ENCODE measurements at regions not wholly inside any gene's neighbourhood (a gene's known extent, or its start where the extent isn't known, plus 50 kb on each side); places are given as distances from the start of the nearest gene placed in this dataset.

DNA sequence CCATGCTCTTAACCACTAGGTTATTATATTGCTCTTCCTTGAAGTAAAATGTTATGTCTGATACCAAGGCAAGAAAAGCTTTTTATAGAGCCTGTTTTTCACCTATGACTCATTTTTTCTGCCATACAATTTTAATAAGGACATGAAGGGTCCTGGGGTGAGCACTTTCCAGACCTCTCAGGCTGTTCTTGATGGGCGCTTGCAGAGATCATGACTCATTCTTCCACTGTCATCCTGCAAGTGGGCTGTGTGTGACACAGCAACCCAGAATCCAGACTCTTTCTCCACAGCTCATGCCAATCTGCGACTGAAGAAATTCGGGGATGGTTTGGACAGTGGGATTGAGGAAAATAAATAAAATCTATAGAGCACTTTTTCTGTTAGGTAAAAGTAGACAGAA, 506.7 kb upstream of the NBEA start:
- H3K9me3 ChIP-seq (ENCODE audit: control insufficient read depth in 1 of 2, low read length in 2 of 2): no peaks in the 10 kb centered on the region
- H3K36me3 ChIP-seq (ENCODE audit: control insufficient read depth in 1 of 2, insufficient read depth in 2 of 2, low read length in 2 of 2): no peaks in the 10 kb centered on the region
- H3K9ac ChIP-seq (ENCODE audit: low read depth in 1 of 2, low read length in 2 of 2): no peak overlapping the region
- no peak overlapping the region for H3K4me3 ChIP-seq (ENCODE audit: low read depth in 1 of 2, low read length in 2 of 2)
- no peaks in the 10 kb centered on the region for H3K27me3 ChIP-seq (ENCODE audit: control insufficient read depth in 1 of 2, insufficient read depth in 2 of 2, low read length in 2 of 2)
- no peak overlapping the region for H3K27ac ChIP-seq (ENCODE audit: low read depth, low read length)
- no peaks in the 10 kb centered on the region for H3K4me1 ChIP-seq (ENCODE audit: control insufficient read depth in 1 of 2, insufficient read depth in 2 of 2, low read length in 2 of 2)

DNA sequence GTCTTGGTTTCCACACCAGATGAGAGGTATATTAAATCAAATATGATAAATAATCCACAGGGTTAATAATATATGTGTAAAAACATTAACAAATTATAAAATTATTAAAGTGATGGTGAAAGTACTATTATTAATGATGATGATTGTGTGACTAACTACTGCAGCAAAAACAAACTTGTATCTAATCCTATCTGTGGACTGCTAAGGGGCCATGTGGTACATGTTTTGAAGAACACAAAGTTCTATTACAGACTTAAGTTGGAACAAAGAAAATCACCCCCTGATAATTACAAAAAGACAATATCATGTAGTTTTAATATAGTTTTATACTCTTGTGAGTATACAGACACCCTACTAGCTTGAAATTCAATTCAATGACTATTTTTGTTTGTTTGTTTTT, 504.2 kb upstream of the NBEA start:
- Histone ChIP-seq H3K4me1 (ENCODE audit: control insufficient read depth in 1 of 2, insufficient read depth in 2 of 2, low read length in 2 of 2) (no peaks in the 10 kb centered on the region), H3K36me3 (ENCODE audit: control insufficient read depth in 1 of 2, insufficient read depth in 2 of 2, low read length in 2 of 2) (no peaks in the 10 kb centered on the region), H3K9me3 (ENCODE audit: control insufficient read depth in 1 of 2, low read length in 2 of 2) (no peaks in the 10 kb centered on the region), H3K4me3 (ENCODE audit: low read depth in 1 of 2, low read length in 2 of 2) (no peak overlapping the region), H3K9ac (ENCODE audit: low read depth in 1 of 2, low read length in 2 of 2) (no peak overlapping the region), H3K27me3 (ENCODE audit: control insufficient read depth in 1 of 2, insufficient read depth in 2 of 2, low read length in 2 of 2) (no peaks in the 10 kb centered on the region), H3K27ac (ENCODE audit: low read depth, low read length) (no peak overlapping the region)

DNA sequence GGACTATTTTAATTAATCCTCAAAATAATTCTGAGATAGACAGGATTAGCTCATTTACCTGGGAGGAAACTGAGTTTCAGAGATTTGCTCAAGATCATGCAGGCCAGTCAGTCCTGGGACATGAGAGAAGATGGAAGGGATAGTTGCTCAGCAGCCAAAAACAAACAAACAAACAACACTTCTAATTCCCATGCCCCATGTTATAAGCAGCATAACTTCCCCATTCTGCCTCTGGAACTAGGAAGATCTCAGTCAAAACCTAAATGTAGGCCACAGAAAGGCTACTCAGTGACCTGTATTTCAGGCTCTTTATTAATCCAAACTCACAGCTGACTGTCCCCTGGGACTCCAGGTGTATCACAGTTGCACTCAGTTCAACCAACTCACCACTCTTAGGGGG, 489.2 kb upstream of the NBEA start:
- no peaks in the 10 kb centered on the region for H3K36me3 ChIP-seq (ENCODE audit: control insufficient read depth in 1 of 2, insufficient read depth in 2 of 2, low read length in 2 of 2)
- H3K4me1 ChIP-seq (ENCODE audit: control insufficient read depth in 1 of 2, insufficient read depth in 2 of 2, low read length in 2 of 2): no peaks in the 10 kb centered on the region
- no peaks in the 10 kb centered on the region for H3K9me3 ChIP-seq (ENCODE audit: control insufficient read depth in 1 of 2, low read length in 2 of 2)
- no peak overlapping the region for H3K27ac ChIP-seq (ENCODE audit: low read depth, low read length)
- H3K4me3 ChIP-seq (ENCODE audit: low read depth in 1 of 2, low read length in 2 of 2): no peak overlapping the region
- H3K9ac ChIP-seq (ENCODE audit: low read depth in 1 of 2, low read length in 2 of 2): no peak overlapping the region
- no peaks in the 10 kb centered on the region for H3K27me3 ChIP-seq (ENCODE audit: control insufficient read depth in 1 of 2, insufficient read depth in 2 of 2, low read length in 2 of 2)

DNA sequence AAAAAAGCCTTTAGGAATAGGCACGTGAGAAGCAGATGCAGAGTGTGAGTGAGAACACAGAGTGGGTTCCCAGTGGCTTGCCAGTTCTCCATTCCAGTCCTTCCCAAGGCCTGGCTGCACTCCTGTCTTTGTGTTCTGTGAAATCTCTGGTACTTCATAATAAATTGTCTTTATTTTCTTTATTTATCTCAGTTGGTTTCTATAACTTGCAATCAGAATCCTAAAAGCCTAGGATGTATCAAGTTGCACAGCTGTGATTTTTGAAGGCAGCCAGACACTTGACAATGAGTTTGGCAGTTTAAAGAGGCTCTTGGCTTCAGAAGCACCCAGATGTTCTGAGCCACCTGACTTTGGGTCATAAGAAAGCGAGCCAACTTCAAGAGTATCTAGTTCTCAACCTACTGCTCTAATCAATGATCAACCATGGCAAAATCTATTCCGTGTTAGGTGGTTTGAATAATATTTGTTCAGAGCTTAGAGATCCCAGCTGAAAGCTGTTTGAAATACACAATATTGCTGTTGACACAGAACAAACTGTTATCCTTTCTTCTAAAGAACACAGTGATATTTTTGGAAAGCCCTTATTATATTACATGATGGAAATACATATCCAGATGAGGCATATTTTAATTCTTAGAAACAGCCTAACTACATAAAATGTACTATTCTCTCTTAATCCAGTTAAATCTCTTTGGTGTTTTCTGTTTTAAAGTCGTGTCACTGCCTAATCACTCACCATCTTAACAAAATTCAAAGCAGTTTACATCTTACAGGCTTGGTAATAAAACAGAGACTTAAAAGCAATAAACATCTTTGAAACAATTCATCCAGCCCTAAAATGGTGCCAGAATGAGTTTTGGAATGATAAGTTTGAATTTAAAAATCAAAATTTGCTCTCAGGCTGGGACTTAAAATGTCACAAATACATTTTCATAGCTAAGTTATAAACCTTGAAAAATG, 483.0 kb upstream of the NBEA start:
- H3K4me1 ChIP-seq (ENCODE audit: control insufficient read depth in 1 of 2, insufficient read depth in 2 of 2, low read length in 2 of 2): no peaks in the 10 kb centered on the region
- H3K27ac ChIP-seq (ENCODE audit: low read depth, low read length): no peak overlapping the region
- H3K9me3 ChIP-seq (ENCODE audit: control insufficient read depth in 1 of 2, low read length in 2 of 2): no peaks in the 10 kb centered on the region
- H3K27me3 ChIP-seq (ENCODE audit: control insufficient read depth in 1 of 2, insufficient read depth in 2 of 2, low read length in 2 of 2): no peaks in the 10 kb centered on the region
- no peak overlapping the region for H3K9ac ChIP-seq (ENCODE audit: low read depth in 1 of 2, low read length in 2 of 2)
- H3K4me3 ChIP-seq (ENCODE audit: low read depth in 1 of 2, low read length in 2 of 2): no peak overlapping the region
- no peaks in the 10 kb centered on the region for H3K36me3 ChIP-seq (ENCODE audit: control insufficient read depth in 1 of 2, insufficient read depth in 2 of 2, low read length in 2 of 2)

DNA sequence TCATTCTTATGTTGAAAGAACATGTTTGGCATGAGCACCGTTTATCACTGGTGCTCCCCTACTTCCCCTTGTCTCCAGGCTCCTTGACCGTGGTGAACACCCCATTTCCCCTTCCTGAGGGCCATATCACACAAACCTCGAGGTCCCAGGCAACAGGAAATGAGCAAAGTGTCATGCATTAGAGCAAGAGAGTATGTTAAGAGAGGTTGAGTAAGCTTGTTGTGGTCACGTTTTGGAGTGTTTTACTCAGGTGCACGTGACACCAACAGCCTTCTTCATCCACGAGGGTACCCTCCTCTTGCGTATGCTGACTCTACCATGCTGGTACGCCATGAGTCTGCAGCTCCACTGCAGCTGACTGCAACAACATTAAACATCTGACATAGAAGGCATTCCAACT, 482.2 kb upstream of the NBEA start:
- Histone ChIP-seq H3K9me3 (ENCODE audit: control insufficient read depth in 1 of 2, low read length in 2 of 2) (no peaks in the 10 kb centered on the region), H3K9ac (ENCODE audit: low read depth in 1 of 2, low read length in 2 of 2) (no peak overlapping the region), H3K4me1 (ENCODE audit: control insufficient read depth in 1 of 2, insufficient read depth in 2 of 2, low read length in 2 of 2) (no peaks in the 10 kb centered on the region), H3K27ac (ENCODE audit: low read depth, low read length) (no peak overlapping the region), H3K27me3 (ENCODE audit: control insufficient read depth in 1 of 2, insufficient read depth in 2 of 2, low read length in 2 of 2) (no peaks in the 10 kb centered on the region), H3K4me3 (ENCODE audit: low read depth in 1 of 2, low read length in 2 of 2) (no peak overlapping the region), H3K36me3 (ENCODE audit: control insufficient read depth in 1 of 2, insufficient read depth in 2 of 2, low read length in 2 of 2) (no peaks in the 10 kb centered on the region)

DNA sequence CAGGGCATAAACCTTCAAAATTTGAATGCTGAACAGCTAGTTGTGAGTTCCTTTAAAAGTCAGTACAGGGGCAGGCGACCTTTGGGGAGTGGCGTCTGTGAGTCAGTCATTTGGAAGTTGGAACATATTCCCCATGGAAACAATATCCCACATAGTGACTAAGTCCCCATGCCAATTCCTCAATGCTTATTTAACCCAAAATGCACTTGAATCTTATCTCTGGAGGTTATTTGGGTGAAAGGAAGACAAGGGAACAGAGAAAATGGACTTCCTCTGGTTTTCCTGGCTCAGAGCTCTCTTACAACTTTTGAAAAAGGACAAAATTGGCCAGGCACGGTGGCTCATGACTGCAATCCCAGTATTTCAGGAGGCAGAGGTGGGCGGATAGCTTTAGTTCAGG, 479.2 kb upstream of the NBEA start:
- Histone ChIP-seq H3K36me3 (ENCODE audit: control insufficient read depth in 1 of 2, insufficient read depth in 2 of 2, low read length in 2 of 2) (no peaks in the 10 kb centered on the region), H3K27me3 (ENCODE audit: control insufficient read depth in 1 of 2, insufficient read depth in 2 of 2, low read length in 2 of 2) (no peaks in the 10 kb centered on the region), H3K9me3 (ENCODE audit: control insufficient read depth in 1 of 2, low read length in 2 of 2) (no peaks in the 10 kb centered on the region), H3K4me3 (ENCODE audit: low read depth in 1 of 2, low read length in 2 of 2) (no peak overlapping the region), H3K9ac (ENCODE audit: low read depth in 1 of 2, low read length in 2 of 2) (no peak overlapping the region), H3K27ac (ENCODE audit: low read depth, low read length) (no peak overlapping the region), H3K4me1 (ENCODE audit: control insufficient read depth in 1 of 2, insufficient read depth in 2 of 2, low read length in 2 of 2) (no peaks in the 10 kb centered on the region)

DNA sequence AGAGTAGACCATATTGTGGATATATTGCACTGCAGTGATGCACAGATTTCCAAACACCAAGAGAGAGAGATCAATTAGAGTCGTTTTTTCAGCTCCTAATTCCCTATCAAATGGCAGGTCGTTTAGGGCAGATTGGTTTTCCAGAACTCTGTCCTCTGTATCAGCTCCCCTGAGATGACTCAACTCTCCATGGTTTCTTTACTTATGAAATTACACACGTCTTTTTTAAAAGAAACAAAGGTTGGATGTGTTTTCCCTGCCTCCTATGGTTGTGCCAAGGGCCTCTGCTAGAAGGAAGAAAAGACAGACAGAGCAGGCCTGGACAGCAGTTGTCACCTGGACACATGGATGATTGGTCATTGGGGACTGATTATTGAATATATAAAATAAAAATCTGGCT, 478.1 kb upstream of the NBEA start:
- Histone ChIP-seq H3K9ac (ENCODE audit: low read depth in 1 of 2, low read length in 2 of 2) (no peak overlapping the region), H3K27ac (ENCODE audit: low read depth, low read length) (no peak overlapping the region), H3K36me3 (ENCODE audit: control insufficient read depth in 1 of 2, insufficient read depth in 2 of 2, low read length in 2 of 2) (no peaks in the 10 kb centered on the region)

DNA sequence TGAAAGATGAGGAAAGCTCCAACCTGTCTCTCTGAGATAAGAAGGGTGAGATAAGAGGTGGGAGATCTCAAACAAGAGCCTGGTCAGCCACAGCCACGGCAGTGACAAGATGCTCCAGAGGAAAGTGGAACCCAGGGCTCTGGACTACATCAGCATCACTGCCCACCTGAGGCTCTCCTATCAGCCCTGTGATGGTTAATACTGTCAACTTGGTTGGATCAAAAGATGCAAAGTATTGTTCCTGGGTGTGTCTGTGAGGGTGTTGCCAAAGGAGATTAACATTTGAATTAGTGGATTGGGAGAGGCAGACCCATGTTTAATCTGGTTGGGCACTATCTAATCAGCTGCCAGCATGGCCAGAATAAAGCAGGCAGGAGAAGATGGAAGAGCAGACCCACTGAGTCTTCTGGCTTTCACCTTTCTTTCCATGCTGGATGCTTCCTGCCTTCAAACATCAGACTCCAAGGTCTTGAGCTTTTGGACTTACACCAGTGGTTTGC, 476.6 kb upstream of the NBEA start:
- Histone ChIP-seq H3K9ac (ENCODE audit: low read depth in 1 of 2, low read length in 2 of 2) (no peak overlapping the region), H3K36me3 (ENCODE audit: control insufficient read depth in 1 of 2, insufficient read depth in 2 of 2, low read length in 2 of 2) (no peaks in the 10 kb centered on the region), H3K27ac (ENCODE audit: low read depth, low read length) (no peak overlapping the region), H3K4me3 (ENCODE audit: low read depth in 1 of 2, low read length in 2 of 2) (no peak overlapping the region), H3K27me3 (ENCODE audit: control insufficient read depth in 1 of 2, insufficient read depth in 2 of 2, low read length in 2 of 2) (no peaks in the 10 kb centered on the region), H3K9me3 (ENCODE audit: control insufficient read depth in 1 of 2, low read length in 2 of 2) (no peaks in the 10 kb centered on the region), H3K4me1 (ENCODE audit: control insufficient read depth in 1 of 2, insufficient read depth in 2 of 2, low read length in 2 of 2) (no peaks in the 10 kb centered on the region)

More for the DNA sequence above, 478.1 kb upstream of the NBEA start:
- Histone ChIP-seq H3K27me3 (ENCODE audit: control insufficient read depth in 1 of 2, insufficient read depth in 2 of 2, low read length in 2 of 2) (no peaks in the 10 kb centered on the region), H3K4me3 (ENCODE audit: low read depth in 1 of 2, low read length in 2 of 2) (no peak overlapping the region), H3K9me3 (ENCODE audit: control insufficient read depth in 1 of 2, low read length in 2 of 2) (no peaks in the 10 kb centered on the region), H3K4me1 (ENCODE audit: control insufficient read depth in 1 of 2, insufficient read depth in 2 of 2, low read length in 2 of 2) (no peaks in the 10 kb centered on the region)

DNA sequence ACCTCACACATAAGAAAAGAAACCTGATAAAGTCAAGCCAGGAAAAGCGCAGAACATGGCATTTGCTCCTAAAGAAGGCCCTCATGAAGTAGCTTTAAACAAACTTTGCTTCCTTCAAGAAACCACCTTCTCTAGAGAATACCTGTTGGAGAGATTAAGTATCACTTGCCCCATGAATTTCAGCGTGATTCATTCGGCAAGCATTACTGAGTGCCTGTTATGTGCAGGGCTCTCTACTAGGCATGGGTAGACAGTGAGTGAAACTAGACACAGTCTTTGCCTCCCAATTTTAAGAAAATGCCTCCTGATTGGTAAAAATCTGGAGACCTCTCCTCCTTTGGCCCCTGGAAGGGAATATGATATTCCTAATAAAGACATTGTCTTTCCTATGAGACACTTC, 475.8 kb upstream of the NBEA start:
- Histone ChIP-seq H3K4me3 (ENCODE audit: low read depth in 1 of 2, low read length in 2 of 2) (no peak overlapping the region), H3K9ac (ENCODE audit: low read depth in 1 of 2, low read length in 2 of 2) (no peak overlapping the region), H3K9me3 (ENCODE audit: control insufficient read depth in 1 of 2, low read length in 2 of 2) (no peaks in the 10 kb centered on the region), H3K27ac (ENCODE audit: low read depth, low read length) (no peak overlapping the region), H3K4me1 (ENCODE audit: control insufficient read depth in 1 of 2, insufficient read depth in 2 of 2, low read length in 2 of 2) (no peaks in the 10 kb centered on the region), H3K27me3 (ENCODE audit: control insufficient read depth in 1 of 2, insufficient read depth in 2 of 2, low read length in 2 of 2) (no peaks in the 10 kb centered on the region), H3K36me3 (ENCODE audit: control insufficient read depth in 1 of 2, insufficient read depth in 2 of 2, low read length in 2 of 2) (no peaks in the 10 kb centered on the region)

DNA sequence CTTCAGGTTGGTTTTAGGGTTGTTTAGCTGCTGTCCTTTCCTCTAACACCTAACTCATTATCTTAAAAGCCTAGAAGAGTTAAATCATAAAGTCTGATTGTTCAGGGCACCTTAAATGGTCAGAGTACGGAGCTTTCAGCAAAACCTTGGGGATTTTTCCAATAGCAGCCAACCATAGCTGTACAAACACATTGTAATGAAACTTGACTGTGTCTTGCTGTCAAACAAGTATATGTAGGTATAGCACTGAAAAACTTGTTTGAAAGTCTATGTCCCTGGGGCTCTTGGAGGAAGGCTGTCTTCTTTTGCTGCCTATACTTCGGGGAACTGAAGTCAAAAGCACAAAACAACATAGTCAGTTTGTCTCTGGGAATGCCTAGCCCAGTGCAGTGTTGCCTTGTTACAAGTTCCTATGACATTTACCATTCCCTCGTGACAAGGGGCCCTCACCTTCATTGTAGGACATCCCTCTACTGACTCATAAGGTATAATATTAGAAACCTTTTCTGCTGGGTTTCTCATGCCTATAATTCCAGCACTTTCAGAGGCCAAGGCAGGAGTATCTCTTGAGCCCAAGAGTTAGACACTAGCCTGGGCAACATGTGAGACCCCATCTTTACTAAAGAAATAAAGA, 474.5 kb upstream of the NBEA start:
- Histone ChIP-seq H3K9me3 (ENCODE audit: control insufficient read depth in 1 of 2, low read length in 2 of 2) (no peaks in the 10 kb centered on the region), H3K36me3 (ENCODE audit: control insufficient read depth in 1 of 2, insufficient read depth in 2 of 2, low read length in 2 of 2) (no peaks in the 10 kb centered on the region), H3K4me3 (ENCODE audit: low read depth in 1 of 2, low read length in 2 of 2) (no peak overlapping the region), H3K9ac (ENCODE audit: low read depth in 1 of 2, low read length in 2 of 2) (no peak overlapping the region), H3K27me3 (ENCODE audit: control insufficient read depth in 1 of 2, insufficient read depth in 2 of 2, low read length in 2 of 2) (no peaks in the 10 kb centered on the region), H3K27ac (ENCODE audit: low read depth, low read length) (no peak overlapping the region), H3K4me1 (ENCODE audit: control insufficient read depth in 1 of 2, insufficient read depth in 2 of 2, low read length in 2 of 2) (no peaks in the 10 kb centered on the region)

Data from duodenal mucosa (tissue), 2 donors.